Fibroblast of villous mesenchyme (primary cell): ENCODE measurements at regions not wholly inside any gene's neighbourhood (a gene's known extent, or its start where the extent isn't known, plus 50 kb on each side); places are given as distances from the start of the nearest gene placed in this dataset.

Experiments used
- DNase-seq: peaks from one replicate; pipeline ENCODE4 v3.0.0-alpha.2; 2010; ENCODE audit warnings: low read depth
- H3K4me3 ChIP-seq: 2 replicates; pipeline ENCODE4 v1.5.1; 2011; ENCODE audit warnings: low read depth, mild to moderate bottlenecking, low read length
- CTCF ChIP-seq: IDR thresholded peaks from 2 replicates; pipeline ENCODE4 v1.5.1; 2012; ENCODE audit warnings: low read depth, mild to moderate bottlenecking, low read length; ENCODE audit not compliant: insufficient read depth

GRCh38 chrX:84909151-84909550, 94.5 kb upstream of the APOOL start:
- no peak overlapping the region for H3K4me3 ChIP-seq
- no peak for TF ChIP-seq CTCF
- no peak for DNase-seq

DNA sequence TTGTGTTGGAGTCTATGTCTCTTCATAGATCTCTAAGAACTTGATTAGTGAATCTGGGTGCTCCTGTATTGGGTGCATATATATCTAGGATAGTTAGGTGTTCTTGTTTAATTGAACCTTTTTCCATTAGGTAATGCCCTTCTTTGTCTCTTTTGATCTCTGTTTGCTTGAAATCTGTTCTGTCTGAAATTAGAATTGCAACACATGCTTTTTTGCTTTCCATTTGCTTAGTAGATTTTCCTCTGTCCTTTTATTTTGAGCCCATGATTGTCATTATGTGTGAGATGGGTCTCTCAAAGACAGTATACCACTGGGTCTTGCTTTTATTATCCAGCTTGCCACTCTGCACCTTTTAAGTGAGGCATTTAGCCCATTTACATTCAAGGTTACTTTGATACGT, 79.1 kb upstream of the APOOL start:
- no peak for DNase-seq
- TF ChIP-seq CTCF, result no peak

DNA sequence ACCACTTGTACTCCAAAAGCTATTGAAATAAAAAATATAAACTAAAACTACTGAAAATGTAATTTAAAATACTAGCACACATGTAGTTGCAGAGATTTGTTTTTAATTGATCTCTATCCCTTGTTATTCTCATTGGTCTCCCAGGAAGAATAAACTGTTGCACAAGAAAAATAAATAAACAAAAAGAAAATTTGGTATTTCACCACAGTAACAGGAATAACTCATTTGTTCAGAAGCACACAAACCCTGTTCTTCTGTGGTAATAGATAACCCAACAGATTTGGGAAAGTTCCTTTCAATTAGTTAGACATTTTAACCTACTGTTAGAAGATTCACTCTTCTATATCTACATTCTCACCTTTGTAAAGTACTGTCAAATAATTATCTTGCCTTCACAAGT, 70.9 kb upstream of the APOOL start:
- no peak overlapping the region for H3K4me3 ChIP-seq
- DNase-seq, result no peak
- no peak for TF ChIP-seq CTCF

More for the DNA sequence above, 79.1 kb upstream of the APOOL start:
- H3K4me3 ChIP-seq, result no peak overlapping the region

GRCh38 chrX:84933956-84934556, 69.6 kb upstream of the APOOL start:
- DNase-seq, result no peak
- TF ChIP-seq CTCF, result no peak
- no peak overlapping the region for H3K4me3 ChIP-seq
